ENCODE measurements at regions not wholly inside any gene's neighbourhood (a gene's known extent, or its start where the extent isn't known, plus 50 kb on each side); places are given as distances from the start of the nearest gene placed in this dataset.

DNA sequence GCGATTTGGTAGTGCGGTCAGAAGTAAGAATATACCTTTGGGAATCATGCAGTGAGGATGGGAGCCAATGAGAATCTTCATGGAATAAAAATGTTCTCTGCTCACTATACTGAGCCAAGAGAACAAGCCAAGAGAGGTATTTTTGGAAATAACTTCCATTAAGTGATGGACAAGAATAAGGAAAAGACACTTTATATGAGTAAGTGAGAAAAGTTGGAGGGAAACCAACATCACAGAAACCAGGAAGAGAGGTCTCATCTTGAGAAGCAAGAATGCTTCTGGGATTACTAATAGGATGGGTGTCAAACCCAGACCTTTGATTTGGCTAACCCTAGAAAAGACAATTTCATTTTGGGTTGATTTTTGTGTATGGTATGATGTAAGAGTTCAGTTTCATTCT, 181.2 kb upstream of the JAG1 start:
- Histone ChIP-seq H3K27me3 (no peaks in the 10 kb centered on the region), H3K36me3 (no peaks in the 10 kb centered on the region), H3K4me1 (no peaks in the 10 kb centered on the region), H3K4me3 (ENCODE audit: low read depth, low read length) (no peak overlapping the region), H3K9me3 (no peaks in the 10 kb centered on the region)
- TF ChIP-seq, protein P1, sequence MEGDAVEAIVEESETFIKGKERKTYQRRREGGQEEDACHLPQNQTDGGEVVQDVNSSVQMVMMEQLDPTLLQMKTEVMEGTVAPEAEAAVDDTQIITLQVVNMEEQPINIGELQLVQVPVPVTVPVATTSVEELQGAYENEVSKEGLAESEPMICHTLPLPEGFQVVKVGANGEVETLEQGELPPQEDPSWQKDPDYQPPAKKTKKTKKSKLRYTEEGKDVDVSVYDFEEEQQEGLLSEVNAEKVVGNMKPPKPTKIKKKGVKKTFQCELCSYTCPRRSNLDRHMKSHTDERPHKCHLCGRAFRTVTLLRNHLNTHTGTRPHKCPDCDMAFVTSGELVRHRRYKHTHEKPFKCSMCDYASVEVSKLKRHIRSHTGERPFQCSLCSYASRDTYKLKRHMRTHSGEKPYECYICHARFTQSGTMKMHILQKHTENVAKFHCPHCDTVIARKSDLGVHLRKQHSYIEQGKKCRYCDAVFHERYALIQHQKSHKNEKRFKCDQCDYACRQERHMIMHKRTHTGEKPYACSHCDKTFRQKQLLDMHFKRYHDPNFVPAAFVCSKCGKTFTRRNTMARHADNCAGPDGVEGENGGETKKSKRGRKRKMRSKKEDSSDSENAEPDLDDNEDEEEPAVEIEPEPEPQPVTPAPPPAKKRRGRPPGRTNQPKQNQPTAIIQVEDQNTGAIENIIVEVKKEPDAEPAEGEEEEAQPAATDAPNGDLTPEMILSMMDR (IDR thresholded peaks at IDR 0.05; ENCODE audit: low read depth, low read length) = no peak
- DNase-seq = no peak

DNA sequence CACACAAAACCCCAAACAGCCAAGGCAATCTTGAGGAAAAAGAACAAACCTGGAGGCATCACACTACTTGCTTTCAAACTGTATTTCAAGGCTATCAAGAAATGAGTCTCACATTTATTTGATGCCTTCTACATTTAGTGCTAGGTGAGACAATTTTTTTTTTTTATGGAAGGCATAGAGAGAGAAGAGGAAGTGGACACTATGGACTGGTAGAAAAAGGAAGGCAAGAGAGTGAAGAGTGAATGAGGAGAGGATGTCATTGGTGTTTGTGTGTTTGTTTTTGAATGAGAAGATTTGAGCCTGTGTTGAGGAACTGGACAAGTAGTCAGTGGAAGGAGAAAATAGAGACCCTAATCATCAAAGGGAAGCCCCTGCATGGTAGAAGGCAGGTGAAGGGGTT, 182.0 kb upstream of the JAG1 start:
- H3K4me1 ChIP-seq = no peaks in the 10 kb centered on the region
- no peak overlapping the region for H3K4me3 ChIP-seq (ENCODE audit: low read depth, low read length)
- no peaks in the 10 kb centered on the region for H3K27me3 ChIP-seq
- H3K36me3 ChIP-seq = no peaks in the 10 kb centered on the region
- no peak for DNase-seq
- no peaks in the 10 kb centered on the region for H3K9me3 ChIP-seq
- TF ChIP-seq, protein P1 (IDR thresholded peaks at IDR 0.05; ENCODE audit: low read depth, low read length) = no peak

DNA sequence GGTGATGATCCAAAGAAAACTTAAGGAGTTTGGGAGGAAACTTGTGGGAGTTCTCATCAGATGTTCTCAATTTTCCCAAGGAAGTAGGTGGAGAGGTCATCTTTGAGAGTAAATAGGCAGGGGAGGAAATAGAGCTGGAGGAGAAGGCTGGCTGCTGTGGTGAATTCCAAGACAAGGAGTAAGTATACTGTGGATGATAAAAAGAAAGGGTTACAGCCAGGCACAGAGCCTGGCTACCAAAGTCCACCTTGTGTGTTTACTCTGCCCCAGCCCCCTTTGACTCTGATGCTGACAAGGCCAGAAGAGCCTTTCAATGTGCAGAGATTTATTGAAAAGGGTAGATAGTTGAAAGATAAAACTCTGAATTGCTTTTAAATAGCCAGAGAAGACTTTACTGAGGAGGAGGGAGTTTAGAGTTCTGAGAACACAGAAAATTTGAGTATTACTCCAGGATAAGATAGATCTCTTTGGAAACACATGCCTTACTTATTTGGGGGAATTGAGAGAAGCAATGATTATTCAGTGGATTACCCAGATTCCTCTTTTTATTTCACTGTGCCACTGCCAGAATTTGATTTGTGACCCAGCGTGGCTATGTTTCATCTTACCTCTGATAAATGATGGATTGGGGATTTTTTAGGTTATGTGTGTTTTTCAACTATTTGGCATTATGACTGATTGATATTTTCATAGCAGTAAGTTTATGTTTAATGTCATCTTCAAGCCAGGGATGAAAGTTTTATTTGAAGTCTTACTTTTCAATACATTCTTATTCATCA, 182.6 kb upstream of the JAG1 start:
- no peaks in the 10 kb centered on the region for H3K9me3 ChIP-seq
- H3K4me3 ChIP-seq (ENCODE audit: low read depth, low read length) = no peak overlapping the region
- TF ChIP-seq, protein P1 (IDR thresholded peaks at IDR 0.05; ENCODE audit: low read depth, low read length) = no peak
- no peaks in the 10 kb centered on the region for H3K4me1 ChIP-seq
- no peak for DNase-seq
- H3K36me3 ChIP-seq = no peaks in the 10 kb centered on the region
- H3K27me3 ChIP-seq = no peaks in the 10 kb centered on the region

DNA sequence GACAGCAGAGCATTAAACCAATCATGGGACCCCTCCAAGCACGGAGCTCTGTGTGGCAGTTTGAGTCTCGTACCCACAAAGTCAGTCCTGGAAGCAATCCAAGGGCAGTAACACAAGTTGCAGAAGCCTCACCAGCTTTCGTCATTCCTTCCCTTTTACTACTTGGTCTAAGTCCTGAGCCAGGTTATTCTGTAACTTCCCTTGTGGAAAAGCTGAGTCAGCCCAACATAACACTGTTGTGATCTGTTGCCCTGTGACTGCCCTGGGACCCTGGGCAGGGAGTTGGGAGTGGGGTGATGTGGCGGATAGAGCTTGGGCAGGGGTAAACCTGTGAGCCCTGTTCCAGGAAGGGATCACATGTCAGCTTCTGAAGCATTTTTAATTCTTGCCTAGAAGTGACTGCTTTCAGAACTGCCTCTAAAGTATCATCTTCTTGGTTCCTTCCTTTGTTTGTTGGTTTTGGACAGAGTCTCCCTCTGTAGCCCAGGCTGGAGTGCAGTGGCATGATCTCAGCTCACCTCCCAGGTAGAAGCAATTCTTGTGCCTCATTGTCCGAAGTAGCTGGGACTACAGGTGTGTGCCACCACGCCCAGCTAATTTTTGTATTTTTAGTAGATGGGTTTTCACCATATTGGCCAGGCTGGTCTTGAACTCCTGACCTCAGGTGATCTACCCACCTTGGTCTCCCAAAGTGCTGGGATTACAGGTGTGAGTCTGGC, 183.7 kb upstream of the JAG1 start:
- TF ChIP-seq, protein P1 (IDR thresholded peaks at IDR 0.05; ENCODE audit: low read depth, low read length) = no peak
- H3K27me3 ChIP-seq = no peaks in the 10 kb centered on the region
- no peaks in the 10 kb centered on the region for H3K9me3 ChIP-seq
- no peak overlapping the region for H3K4me3 ChIP-seq (ENCODE audit: low read depth, low read length)
- H3K4me1 ChIP-seq = no peaks in the 10 kb centered on the region
- DNase-seq = no peak
- no peaks in the 10 kb centered on the region for H3K36me3 ChIP-seq

DNA sequence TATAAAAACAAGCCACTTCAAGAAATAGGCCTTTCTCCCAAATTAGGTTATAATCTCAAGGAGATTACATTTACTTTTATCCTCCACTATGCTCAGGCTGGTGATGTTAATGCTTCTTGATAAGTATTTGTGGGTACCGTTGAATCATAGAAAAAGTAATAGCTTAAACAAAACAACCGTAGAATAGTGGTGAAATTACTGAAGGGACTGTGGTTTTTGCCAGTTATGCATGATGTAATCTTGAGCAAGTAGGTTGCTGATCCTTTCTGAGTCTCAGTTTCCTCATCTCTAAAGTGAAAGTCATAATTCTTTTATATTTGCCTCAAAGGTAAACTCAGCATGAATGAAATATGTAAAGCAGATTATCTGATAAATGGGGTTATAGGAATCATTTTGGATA, 187.3 kb upstream of the JAG1 start:
- TF ChIP-seq, protein P1 (IDR thresholded peaks at IDR 0.05; ENCODE audit: low read depth, low read length) = no peak
- H3K36me3 ChIP-seq = no peaks in the 10 kb centered on the region
- no peak overlapping the region for H3K4me3 ChIP-seq (ENCODE audit: low read depth, low read length)
- no peaks in the 10 kb centered on the region for H3K9me3 ChIP-seq
- DNase-seq = no peak
- no peaks in the 10 kb centered on the region for H3K27me3 ChIP-seq
- H3K4me1 ChIP-seq = no peaks in the 10 kb centered on the region

DNA sequence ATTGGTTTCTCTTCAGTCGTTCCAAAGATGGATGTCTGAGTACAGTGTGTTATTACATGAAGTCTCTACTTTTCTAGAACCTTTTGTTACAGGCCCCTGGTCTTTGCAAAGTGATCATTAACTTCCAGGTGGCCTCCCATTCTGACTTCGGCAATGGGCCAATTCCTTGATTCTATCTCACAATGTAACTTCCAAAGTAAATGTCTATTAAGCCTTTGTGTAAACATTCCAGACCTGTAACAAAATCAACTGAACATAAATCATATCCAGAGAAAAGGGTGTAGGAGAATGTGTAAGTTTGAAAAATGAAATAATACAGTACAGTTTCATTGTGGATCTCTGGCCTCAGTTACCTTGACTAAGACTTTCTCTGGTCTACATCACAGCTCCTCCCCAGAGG, 187.8 kb upstream of the JAG1 start:
- Histone ChIP-seq H3K4me3 (ENCODE audit: low read depth, low read length) (no peak overlapping the region), H3K36me3 (no peaks in the 10 kb centered on the region), H3K9me3 (no peaks in the 10 kb centered on the region), H3K4me1 (no peaks in the 10 kb centered on the region), H3K27me3 (no peaks in the 10 kb centered on the region)
- DNase-seq = no peak
- TF ChIP-seq, protein P1 (IDR thresholded peaks at IDR 0.05; ENCODE audit: low read depth, low read length) = no peak
